PC-3 (cell line): ENCODE measurements at regions not wholly inside any gene's neighbourhood (a gene's known extent, or its start where the extent isn't known, plus 50 kb on each side); places are given as distances from the start of the nearest gene placed in this dataset.

Experiments
- EZH2 ChIP-seq: fragments of 300-600 bp; sonication (generic); IDR thresholded peaks from one replicate; pipeline ENCODE4 v1.6.1; 2017; ENCODE audit warnings: antibody characterized with exemption, mild to moderate bottlenecking, low read length; ENCODE audit not compliant: unreplicated experiment
- TF ChIP-seq, protein P1 (sequence below): fragments of 300-600 bp; sonication (generic); conservative IDR thresholded peaks from 2 replicates; pipeline ENCODE4 v1.5.1; 2017; ENCODE audit warnings: antibody characterized with exemption, low read depth, mild to moderate bottlenecking, low read length

DNA sequence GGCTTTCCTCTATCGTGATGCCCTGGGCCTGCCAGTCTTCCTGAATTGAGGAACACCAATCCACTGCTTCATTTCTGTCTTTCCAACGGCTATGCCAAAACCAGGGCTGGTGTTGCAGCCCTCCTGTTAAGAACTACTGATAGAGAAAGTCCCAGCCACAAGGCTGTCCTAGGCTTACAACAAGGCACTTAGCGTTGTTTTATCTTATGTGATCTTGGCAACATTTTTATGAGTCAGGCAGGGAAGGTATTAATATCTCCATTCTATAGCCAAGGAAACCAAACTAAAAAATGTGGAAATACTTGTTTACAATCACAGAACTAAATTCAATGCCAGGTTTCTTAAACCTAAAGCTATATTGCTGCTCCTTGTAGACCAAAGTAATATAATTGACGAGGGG is 89.9 kb upstream of the AMOTL1 start:
- TF ChIP-seq EZH2, result no peak
- TF ChIP-seq, protein P1, sequence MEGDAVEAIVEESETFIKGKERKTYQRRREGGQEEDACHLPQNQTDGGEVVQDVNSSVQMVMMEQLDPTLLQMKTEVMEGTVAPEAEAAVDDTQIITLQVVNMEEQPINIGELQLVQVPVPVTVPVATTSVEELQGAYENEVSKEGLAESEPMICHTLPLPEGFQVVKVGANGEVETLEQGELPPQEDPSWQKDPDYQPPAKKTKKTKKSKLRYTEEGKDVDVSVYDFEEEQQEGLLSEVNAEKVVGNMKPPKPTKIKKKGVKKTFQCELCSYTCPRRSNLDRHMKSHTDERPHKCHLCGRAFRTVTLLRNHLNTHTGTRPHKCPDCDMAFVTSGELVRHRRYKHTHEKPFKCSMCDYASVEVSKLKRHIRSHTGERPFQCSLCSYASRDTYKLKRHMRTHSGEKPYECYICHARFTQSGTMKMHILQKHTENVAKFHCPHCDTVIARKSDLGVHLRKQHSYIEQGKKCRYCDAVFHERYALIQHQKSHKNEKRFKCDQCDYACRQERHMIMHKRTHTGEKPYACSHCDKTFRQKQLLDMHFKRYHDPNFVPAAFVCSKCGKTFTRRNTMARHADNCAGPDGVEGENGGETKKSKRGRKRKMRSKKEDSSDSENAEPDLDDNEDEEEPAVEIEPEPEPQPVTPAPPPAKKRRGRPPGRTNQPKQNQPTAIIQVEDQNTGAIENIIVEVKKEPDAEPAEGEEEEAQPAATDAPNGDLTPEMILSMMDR, result no peak
